Progenitor cell of endocrine pancreas (in vitro differentiated cells): ENCODE measurements at regions not wholly inside any gene's neighbourhood (a gene's known extent, or its start where the extent isn't known, plus 50 kb on each side); places are given as distances from the start of the nearest gene placed in this dataset.

ENCODE experiments used
- DNase-seq: peaks from one replicate; pipeline ENCODE4 v3.0.0; 2021; ENCODE audit warnings: low spot score; ENCODE audit not compliant: unreplicated experiment
- H3K27ac Mint-ChIP-seq: 2 replicates; pipeline ENCODE4 v1.8.0; 2021; ENCODE audit warnings: mild to moderate bottlenecking, moderate library complexity, mixed read lengths
- H3K27me3 Mint-ChIP-seq: 2 replicates; pipeline ENCODE4 v1.8.0; 2021; ENCODE audit warnings: mixed read lengths
- H3K36me3 Mint-ChIP-seq: 2 replicates; pipeline ENCODE4 v1.8.0; 2022; ENCODE audit warnings: mixed read lengths; ENCODE audit not compliant: insufficient read depth
- H3K4me1 Mint-ChIP-seq: 2 replicates; pipeline ENCODE4 v1.8.0; 2021; ENCODE audit warnings: low read depth, mixed read lengths
- H3K4me3 Mint-ChIP-seq: 2 replicates; pipeline ENCODE4 v1.8.0; 2021; ENCODE audit warnings: low read depth, mild to moderate bottlenecking, moderate library complexity, mixed read lengths
- H3K9me3 Mint-ChIP-seq: 2 replicates; pipeline ENCODE4 v1.8.0; 2021; ENCODE audit warnings: low read depth, mixed read lengths
- TF ChIP-seq, protein P1 (sequence below): fragments of 200-600 bp; sonication (generic); IDR thresholded peaks from one replicate; pipeline ENCODE4 v1.5.0; 2021; ENCODE audit warnings: antibody characterized with exemption, mild to moderate bottlenecking; ENCODE audit not compliant: unreplicated experiment

DNA sequence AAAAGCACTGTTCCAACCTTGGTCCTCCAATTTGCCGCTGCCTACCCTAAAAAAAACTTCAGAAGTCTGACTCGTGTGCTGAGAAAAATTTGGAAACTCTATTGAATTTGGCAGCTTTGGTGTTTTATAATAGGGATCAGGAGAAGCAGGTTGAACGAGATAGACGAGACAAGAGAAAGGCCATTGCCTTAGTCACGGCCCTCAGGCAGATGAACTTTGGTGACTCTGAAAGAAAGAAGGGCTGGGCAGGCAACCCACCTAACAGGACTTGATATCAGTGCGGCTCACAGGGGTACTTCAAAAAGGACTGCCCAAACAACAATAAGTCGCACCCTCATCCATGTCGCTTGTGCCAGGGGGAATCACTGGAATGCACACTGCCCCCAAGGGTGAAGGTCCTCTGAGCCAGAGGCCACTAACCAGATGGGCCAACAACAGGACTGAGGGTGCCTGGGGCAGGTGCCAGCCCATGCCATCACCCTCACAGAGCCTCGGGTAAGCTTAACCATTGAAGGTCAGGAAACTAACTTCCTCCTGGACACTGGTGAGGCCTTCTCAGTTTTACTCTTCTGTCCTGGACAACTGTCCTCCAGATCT, 102.5 kb upstream of the SSTR1 start:
- no peak for DNase-seq
- no peak overlapping the region for H3K4me3 Mint-ChIP-seq
- no peaks in the 10 kb centered on the region for H3K36me3 Mint-ChIP-seq
- H3K27ac Mint-ChIP-seq: peak overlapping the region; percentile 79
- no peaks in the 10 kb centered on the region for H3K27me3 Mint-ChIP-seq
- peaks cover 9% of the 10 kb centered on the region for H3K9me3 Mint-ChIP-seq
- TF ChIP-seq, protein P1, sequence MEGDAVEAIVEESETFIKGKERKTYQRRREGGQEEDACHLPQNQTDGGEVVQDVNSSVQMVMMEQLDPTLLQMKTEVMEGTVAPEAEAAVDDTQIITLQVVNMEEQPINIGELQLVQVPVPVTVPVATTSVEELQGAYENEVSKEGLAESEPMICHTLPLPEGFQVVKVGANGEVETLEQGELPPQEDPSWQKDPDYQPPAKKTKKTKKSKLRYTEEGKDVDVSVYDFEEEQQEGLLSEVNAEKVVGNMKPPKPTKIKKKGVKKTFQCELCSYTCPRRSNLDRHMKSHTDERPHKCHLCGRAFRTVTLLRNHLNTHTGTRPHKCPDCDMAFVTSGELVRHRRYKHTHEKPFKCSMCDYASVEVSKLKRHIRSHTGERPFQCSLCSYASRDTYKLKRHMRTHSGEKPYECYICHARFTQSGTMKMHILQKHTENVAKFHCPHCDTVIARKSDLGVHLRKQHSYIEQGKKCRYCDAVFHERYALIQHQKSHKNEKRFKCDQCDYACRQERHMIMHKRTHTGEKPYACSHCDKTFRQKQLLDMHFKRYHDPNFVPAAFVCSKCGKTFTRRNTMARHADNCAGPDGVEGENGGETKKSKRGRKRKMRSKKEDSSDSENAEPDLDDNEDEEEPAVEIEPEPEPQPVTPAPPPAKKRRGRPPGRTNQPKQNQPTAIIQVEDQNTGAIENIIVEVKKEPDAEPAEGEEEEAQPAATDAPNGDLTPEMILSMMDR: no peak
- no peaks in the 10 kb centered on the region for H3K4me1 Mint-ChIP-seq

- no peaks in the 10 kb centered on the region for H3K36me3 Mint-ChIP-seq
- peaks cover 3% of the 10 kb centered on the region for H3K9me3 Mint-ChIP-seq
- no peak overlapping the region for H3K4me3 Mint-ChIP-seq
- H3K27ac Mint-ChIP-seq: peak overlapping the region; percentile 5
- TF ChIP-seq, protein P1: no peak
- H3K27me3 Mint-ChIP-seq: no peaks in the 10 kb centered on the region
- DNase-seq: no peak
- H3K4me1 Mint-ChIP-seq: no peaks in the 10 kb centered on the region
Measured at GRCh38 chr14:38107216-38107631, 100.5 kb upstream of the SSTR1 start.

- H3K27me3 Mint-ChIP-seq: no peaks in the 10 kb centered on the region
- no peaks in the 10 kb centered on the region for H3K36me3 Mint-ChIP-seq
- TF ChIP-seq, protein P1: no peak
- no peak overlapping the region for H3K27ac Mint-ChIP-seq
- peaks cover 3% of the 10 kb centered on the region for H3K9me3 Mint-ChIP-seq
- no peak for DNase-seq
- H3K4me1 Mint-ChIP-seq: no peaks in the 10 kb centered on the region
- H3K4me3 Mint-ChIP-seq: no peak overlapping the region
Measured at GRCh38 chr14:38108681-38109080, 99.0 kb upstream of the SSTR1 start.

DNA sequence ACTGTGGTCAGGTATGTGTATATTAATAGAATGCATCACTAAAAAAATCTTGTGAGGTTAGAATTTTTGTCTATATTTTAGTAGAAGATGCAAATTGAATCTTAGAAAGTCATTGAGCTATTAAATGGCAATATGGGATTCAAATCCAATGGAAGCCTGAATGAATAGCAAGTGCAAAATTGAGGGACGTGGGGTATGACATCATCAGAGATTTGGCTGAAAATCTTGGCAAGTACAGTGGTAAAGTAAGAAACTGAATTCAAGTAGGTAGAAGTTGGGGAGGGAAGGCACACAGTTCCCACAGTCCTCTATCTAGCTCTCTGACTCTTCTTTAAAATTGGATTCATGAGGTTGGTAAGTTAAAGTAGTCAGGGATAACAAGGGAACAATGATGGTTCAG, 97.4 kb upstream of the SSTR1 start:
- Mint-ChIP-seq H3K36me3 (no peaks in the 10 kb centered on the region), H3K9me3 (peaks cover 3% of the 10 kb centered on the region), H3K27ac (no peak overlapping the region), H3K4me3 (no peak overlapping the region), H3K4me1 (no peaks in the 10 kb centered on the region), H3K27me3 (no peaks in the 10 kb centered on the region)
- DNase-seq: no peak
- TF ChIP-seq, protein P1: no peak

DNA sequence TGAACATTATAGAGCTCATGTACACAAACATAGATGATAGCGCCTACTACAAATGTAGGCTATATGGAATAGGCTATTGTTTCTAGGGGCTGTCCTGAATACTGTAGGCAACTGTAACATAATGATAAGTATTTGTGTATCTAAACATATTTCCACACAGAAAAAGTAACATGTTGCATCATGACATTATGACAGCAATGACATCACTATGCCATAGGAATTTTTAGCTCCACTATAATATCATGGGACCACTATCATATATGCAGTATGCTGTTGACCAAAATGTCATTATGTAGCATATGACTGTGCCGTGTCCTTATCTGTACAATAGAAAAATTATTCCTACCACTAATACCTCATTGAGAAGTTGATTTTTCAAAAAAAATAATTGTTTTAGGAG, 96.7 kb upstream of the SSTR1 start:
- no peaks in the 10 kb centered on the region for H3K36me3 Mint-ChIP-seq
- TF ChIP-seq, protein P1: no peak
- DNase-seq: no peak
- no peak overlapping the region for H3K27ac Mint-ChIP-seq
- H3K27me3 Mint-ChIP-seq: no peaks in the 10 kb centered on the region
- H3K4me1 Mint-ChIP-seq: no peaks in the 10 kb centered on the region
- no peak overlapping the region for H3K4me3 Mint-ChIP-seq
- peaks cover 3% of the 10 kb centered on the region for H3K9me3 Mint-ChIP-seq
